ENCODE measurements at regions not wholly inside any gene's neighbourhood (a gene's known extent, or its start where the extent isn't known, plus 50 kb on each side); places are given as distances from the start of the nearest gene placed in this dataset.

- H3K9ac ChIP-seq (ENCODE audit: low read length) = no peak overlapping the region
- no peaks in the 10 kb centered on the region for H4K20me1 ChIP-seq (ENCODE audit: low read length)
- no peak for DNase-seq
- TF ChIP-seq EZH2 (IDR thresholded peaks at IDR 0.05; ENCODE audit: low read length, unreplicated experiment) (no peak), EZH2phosphoT487 (IDR thresholded peaks at IDR 0.05; ENCODE audit: borderline replicate concordance, low read length) (no peak), CTCF (conservative IDR thresholded peaks at IDR 0.05; ENCODE audit: low read depth, low read length) (no peak)
- no peak for ATAC-seq
- no peaks in the 10 kb centered on the region for H3K9me3 ChIP-seq (ENCODE audit: low read length)
- no peak overlapping the region for H3K4me2 ChIP-seq (ENCODE audit: low read length)
- no peaks in the 10 kb centered on the region for H3K79me2 ChIP-seq (ENCODE audit: low read length)
- H3F3A ChIP-seq (ENCODE audit: low read length, unreplicated experiment) = no peaks in the 10 kb centered on the region
- no peaks in the 10 kb centered on the region for H3K9me2 ChIP-seq (replicated peaks; ENCODE audit: low read length)
- no peak overlapping the region for H3K4me3 ChIP-seq (ENCODE audit: low read length)
- no peaks in the 10 kb centered on the region for H3K36me3 ChIP-seq (ENCODE audit: low read depth, low read length)
- no peak overlapping the region for H2AFZ ChIP-seq (ENCODE audit: low read length)
- H3K4me1 ChIP-seq (ENCODE audit: insufficient read depth, low read length) = no peaks in the 10 kb centered on the region
- no TSS peak for BruUV-seq (replicated peaks)
- peaks cover 15% of the 10 kb centered on the region; the same call in 1 of the 2 replicates for H3K27me3 ChIP-seq (ENCODE audit: low read length)
- intact Hi-C loops (cut with micrococcal nuclease) = no loop called here
- ChIA-PET CTCF (no interaction called here), POLR2A (ENCODE audit: unreplicated experiment) (no interaction called here)
- H3K27ac ChIP-seq (ENCODE audit: low read length) = no peak overlapping the region
These were observed 49.9 kb upstream of the EXOC4 start for GRCh38 chr7:133202942-133203341.

Data from PC-3 (cell line).